BE2C (cell line): ENCODE measurements at regions not wholly inside any gene's neighbourhood (a gene's known extent, or its start where the extent isn't known, plus 50 kb on each side); places are given as distances from the start of the nearest gene placed in this dataset.

Experiments
- DNase-seq: peaks from one replicate; pipeline ENCODE4 v3.0.0-alpha.2; 2020
- H3K27me3 ChIP-seq: fragments of 250-450 bp; sonication (Bioruptor Pico); 2 replicates; pipeline ENCODE4 v1.5.1; 2020; ENCODE audit warnings: mild to moderate bottlenecking
- H3K36me3 ChIP-seq: fragments of 250-450 bp; sonication (Bioruptor Pico); 2 replicates; pipeline ENCODE4 v1.5.1; 2020; ENCODE audit warnings: mild to moderate bottlenecking
- H3K4me1 ChIP-seq: fragments of 250-450 bp; sonication (Bioruptor Pico); 2 replicates; pipeline ENCODE4 v1.5.1; 2020
- H3K4me3 ChIP-seq: 2 replicates; pipeline ENCODE4 v1.5.1; 2011; ENCODE audit warnings: low read depth, low read length
- H3K9me3 ChIP-seq: fragments of 250-450 bp; sonication (Bioruptor Pico); 2 replicates; pipeline ENCODE4 v1.5.1; 2020
- TF ChIP-seq, protein P1 (sequence below): IDR thresholded peaks from 2 replicates; pipeline ENCODE4 v1.5.1; 2012; ENCODE audit warnings: mild to moderate bottlenecking, low read depth, low read length

DNA sequence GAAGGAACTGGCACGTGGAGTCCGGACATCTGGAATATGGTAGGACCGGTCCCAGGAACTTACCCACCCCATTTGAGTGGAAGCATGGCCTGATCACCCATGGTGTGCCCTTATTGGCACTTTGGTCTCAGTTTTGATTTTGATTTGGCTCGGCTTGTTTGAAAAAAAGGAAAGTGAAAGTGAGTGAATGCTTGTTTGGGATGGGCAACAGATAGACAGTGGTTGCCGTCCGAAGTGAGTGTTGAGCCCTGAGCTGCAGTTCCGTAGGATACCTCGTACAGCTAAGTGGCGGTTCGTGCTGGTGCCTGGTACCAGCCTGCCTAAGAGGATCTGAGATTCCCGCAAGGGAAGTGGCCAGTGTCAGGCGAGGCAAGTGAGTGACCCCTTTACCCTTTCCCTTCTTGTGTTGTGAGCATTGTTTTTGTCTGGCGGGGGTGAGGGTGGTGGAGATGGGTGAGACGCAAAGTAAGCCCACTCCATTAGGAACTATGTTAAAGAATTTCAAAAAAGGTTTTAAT, 605.8 kb downstream of the UQCRFS1 start:
- H3K4me3 ChIP-seq: no peak overlapping the region
- TF ChIP-seq, protein P1, sequence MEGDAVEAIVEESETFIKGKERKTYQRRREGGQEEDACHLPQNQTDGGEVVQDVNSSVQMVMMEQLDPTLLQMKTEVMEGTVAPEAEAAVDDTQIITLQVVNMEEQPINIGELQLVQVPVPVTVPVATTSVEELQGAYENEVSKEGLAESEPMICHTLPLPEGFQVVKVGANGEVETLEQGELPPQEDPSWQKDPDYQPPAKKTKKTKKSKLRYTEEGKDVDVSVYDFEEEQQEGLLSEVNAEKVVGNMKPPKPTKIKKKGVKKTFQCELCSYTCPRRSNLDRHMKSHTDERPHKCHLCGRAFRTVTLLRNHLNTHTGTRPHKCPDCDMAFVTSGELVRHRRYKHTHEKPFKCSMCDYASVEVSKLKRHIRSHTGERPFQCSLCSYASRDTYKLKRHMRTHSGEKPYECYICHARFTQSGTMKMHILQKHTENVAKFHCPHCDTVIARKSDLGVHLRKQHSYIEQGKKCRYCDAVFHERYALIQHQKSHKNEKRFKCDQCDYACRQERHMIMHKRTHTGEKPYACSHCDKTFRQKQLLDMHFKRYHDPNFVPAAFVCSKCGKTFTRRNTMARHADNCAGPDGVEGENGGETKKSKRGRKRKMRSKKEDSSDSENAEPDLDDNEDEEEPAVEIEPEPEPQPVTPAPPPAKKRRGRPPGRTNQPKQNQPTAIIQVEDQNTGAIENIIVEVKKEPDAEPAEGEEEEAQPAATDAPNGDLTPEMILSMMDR: no peak
- no peak for DNase-seq
- no peaks in the 10 kb centered on the region for H3K36me3 ChIP-seq
- H3K27me3 ChIP-seq: no peaks in the 10 kb centered on the region
- no peaks in the 10 kb centered on the region for H3K9me3 ChIP-seq
- H3K4me1 ChIP-seq: no peaks in the 10 kb centered on the region

DNA sequence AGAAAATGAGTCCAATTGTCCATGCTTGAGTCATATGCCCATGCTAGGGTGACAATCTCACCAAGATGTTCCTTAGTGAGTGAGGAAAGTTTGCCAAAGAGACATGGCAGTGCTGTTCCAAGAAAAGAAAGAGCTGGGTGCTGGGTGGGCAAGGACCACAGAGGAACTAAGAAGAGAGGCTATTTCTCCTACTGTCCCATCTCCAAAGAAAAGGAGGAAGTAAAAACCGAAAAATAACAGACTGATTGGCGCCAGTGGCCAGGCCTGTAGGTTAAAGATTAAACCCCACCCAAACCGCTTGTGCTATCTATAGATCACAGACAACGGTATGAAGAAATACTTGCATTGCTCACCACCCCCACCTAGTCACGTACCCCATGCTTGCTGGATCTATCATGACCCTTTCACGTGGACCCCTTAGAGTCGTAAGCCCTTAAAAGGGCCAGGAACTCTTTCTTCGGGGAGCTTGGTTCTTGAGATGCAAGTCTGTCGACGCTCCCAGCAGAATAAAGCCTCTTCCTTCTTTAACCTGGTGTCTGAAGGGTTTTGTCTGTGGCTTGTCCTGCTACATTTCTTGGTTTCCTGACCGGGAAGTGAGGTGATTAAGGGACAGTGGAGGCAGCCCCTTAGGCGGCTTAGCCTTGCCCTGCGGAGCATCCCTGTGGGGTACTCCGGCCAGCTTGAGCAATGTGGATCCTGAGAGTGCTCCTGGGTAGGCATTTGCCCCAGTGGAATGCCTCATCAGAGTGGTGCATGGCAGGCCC, 606.5 kb downstream of the UQCRFS1 start:
- Histone ChIP-seq H3K9me3 (no peaks in the 10 kb centered on the region), H3K4me3 (no peak overlapping the region), H3K4me1 (no peaks in the 10 kb centered on the region), H3K27me3 (no peaks in the 10 kb centered on the region), H3K36me3 (no peaks in the 10 kb centered on the region)
- TF ChIP-seq, protein P1: no peak
- no peak for DNase-seq

GRCh38 chr19:28605501-28606268, 607.3 kb downstream of the UQCRFS1 start:
- H3K27me3 ChIP-seq: no peaks in the 10 kb centered on the region
- no peaks in the 10 kb centered on the region for H3K4me1 ChIP-seq
- TF ChIP-seq, protein P1: no peak
- DNase-seq: no peak
- no peaks in the 10 kb centered on the region for H3K9me3 ChIP-seq
- no peaks in the 10 kb centered on the region for H3K36me3 ChIP-seq
- H3K4me3 ChIP-seq: no peak overlapping the region

GRCh38 chr19:28603453-28603852, 609.5 kb downstream of the UQCRFS1 start:
- no peak overlapping the region for H3K4me3 ChIP-seq
- TF ChIP-seq, protein P1: no peak
- no peaks in the 10 kb centered on the region for H3K4me1 ChIP-seq
- DNase-seq: no peak
- no peaks in the 10 kb centered on the region for H3K36me3 ChIP-seq
- no peaks in the 10 kb centered on the region for H3K27me3 ChIP-seq
- H3K9me3 ChIP-seq: no peaks in the 10 kb centered on the region

DNA sequence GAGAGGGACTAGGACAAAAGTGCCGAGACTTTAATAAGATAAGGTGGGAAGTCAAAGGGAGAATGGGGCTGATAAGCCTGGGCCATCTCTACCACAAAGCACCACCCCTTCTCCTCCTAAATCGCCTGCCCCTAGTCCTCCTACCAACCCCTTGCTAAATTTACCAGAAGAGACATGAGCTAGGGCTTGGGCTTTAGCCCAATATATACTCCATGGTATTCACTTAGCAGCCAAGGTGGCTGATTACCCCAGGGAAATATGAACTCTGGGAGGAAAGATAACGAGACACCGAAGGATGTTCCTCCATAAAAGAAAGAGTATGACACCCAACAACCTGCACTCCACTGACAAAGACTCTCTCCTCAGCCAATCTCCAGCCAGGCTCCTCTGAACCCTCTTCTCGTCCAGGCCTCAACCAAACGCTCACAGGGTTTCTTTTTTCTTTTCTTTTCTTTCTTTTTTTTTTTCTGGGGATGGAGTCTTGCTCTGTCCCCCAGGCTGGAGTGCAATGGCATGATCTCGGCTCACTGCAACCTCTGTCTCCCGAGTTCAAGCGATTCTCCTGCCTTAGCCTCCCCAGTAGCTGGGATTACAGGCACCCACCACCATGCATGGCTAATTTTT, 610.2 kb downstream of the UQCRFS1 start:
- Histone ChIP-seq H3K9me3 (no peaks in the 10 kb centered on the region), H3K36me3 (no peaks in the 10 kb centered on the region), H3K27me3 (no peaks in the 10 kb centered on the region), H3K4me1 (no peaks in the 10 kb centered on the region), H3K4me3 (no peak overlapping the region)
- DNase-seq: no peak
- TF ChIP-seq, protein P1: no peak
